ENCODE measurements at regions not wholly inside any gene's neighbourhood (a gene's known extent, or its start where the extent isn't known, plus 50 kb on each side); places are given as distances from the start of the nearest gene placed in this dataset.

GRCh38 chr16:64397945-64398508 lies 723.8 kb downstream of the CDH11 start:
- H3K27ac Mint-ChIP-seq: no peak overlapping the region
- H3K4me1 Mint-ChIP-seq: no peaks in the 10 kb centered on the region
- DNase-seq (no peak), ATAC-seq (no peak)
- peaks cover 12% of the 10 kb centered on the region for H3K9me3 Mint-ChIP-seq (ENCODE audit: low read depth)
- H3K36me3 Mint-ChIP-seq: no peaks in the 10 kb centered on the region
- CTCF ChIA-PET: no interaction called here
- H3K4me3 Mint-ChIP-seq: no peak overlapping the region
- H3K27me3 Mint-ChIP-seq: no peaks in the 10 kb centered on the region

- CTCF ChIA-PET: no interaction called here
- ATAC-seq: no peak
- Mint-ChIP-seq H3K4me1 (no peaks in the 10 kb centered on the region), H3K27me3 (no peaks in the 10 kb centered on the region), H3K4me3 (no peak overlapping the region), H3K36me3 (no peaks in the 10 kb centered on the region), H3K9me3 (ENCODE audit: low read depth) (peaks cover 12% of the 10 kb centered on the region), H3K27ac (no peak overlapping the region)
- DNase-seq: no peak
These were observed 724.8 kb downstream of the CDH11 start for GRCh38 chr16:64397042-64397441.

- H3K36me3 Mint-ChIP-seq: no peaks in the 10 kb centered on the region
- no peak overlapping the region for H3K27ac Mint-ChIP-seq
- no peak for DNase-seq
- H3K4me3 Mint-ChIP-seq: no peak overlapping the region
- CTCF ChIA-PET: no interaction called here
- H3K9me3 Mint-ChIP-seq (ENCODE audit: low read depth): peaks cover 12% of the 10 kb centered on the region
- no peak for ATAC-seq
- no peaks in the 10 kb centered on the region for H3K4me1 Mint-ChIP-seq
- H3K27me3 Mint-ChIP-seq: no peaks in the 10 kb centered on the region
These were observed 727.8 kb downstream of the CDH11 start for GRCh38 chr16:64394061-64394460.

GRCh38 chr16:64392456-64392855 lies 729.4 kb downstream of the CDH11 start:
- Mint-ChIP-seq H3K36me3 (no peaks in the 10 kb centered on the region), H3K27me3 (no peaks in the 10 kb centered on the region), H3K4me3 (no peak overlapping the region), H3K27ac (no peak overlapping the region), H3K9me3 (ENCODE audit: low read depth) (peaks cover 7% of the 10 kb centered on the region), H3K4me1 (no peaks in the 10 kb centered on the region)
- ATAC-seq: no peak
- CTCF ChIA-PET: no interaction called here
- DNase-seq: no peak

- no peak for ATAC-seq
- no peaks in the 10 kb centered on the region for H3K4me1 Mint-ChIP-seq
- no peaks in the 10 kb centered on the region for H3K36me3 Mint-ChIP-seq
- DNase-seq: no peak
- no peak overlapping the region for H3K27ac Mint-ChIP-seq
- peaks cover 12% of the 10 kb centered on the region for H3K9me3 Mint-ChIP-seq (ENCODE audit: low read depth)
- H3K27me3 Mint-ChIP-seq: no peaks in the 10 kb centered on the region
- no peak overlapping the region for H3K4me3 Mint-ChIP-seq
- CTCF ChIA-PET: no interaction called here
These were observed 730.7 kb downstream of the CDH11 start for GRCh38 chr16:64391063-64391600.

GRCh38 chr16:64390102-64390501 lies 731.8 kb downstream of the CDH11 start:
- Mint-ChIP-seq H3K27ac (no peak overlapping the region), H3K9me3 (ENCODE audit: low read depth) (peaks cover 12% of the 10 kb centered on the region), H3K36me3 (no peaks in the 10 kb centered on the region), H3K4me1 (no peaks in the 10 kb centered on the region), H3K27me3 (no peaks in the 10 kb centered on the region), H3K4me3 (no peak overlapping the region)
- CTCF ChIA-PET: no interaction called here
- DNase-seq (no peak), ATAC-seq (no peak)

- H3K9me3 Mint-ChIP-seq (ENCODE audit: low read depth): peaks cover 12% of the 10 kb centered on the region
- CTCF ChIA-PET: no interaction called here
- H3K27ac Mint-ChIP-seq: no peak overlapping the region
These were observed 737.2 kb downstream of the CDH11 start for GRCh38 chr16:64384636-64385035.

GRCh38 chr16:64381979-64382378 lies 739.9 kb downstream of the CDH11 start:
- H3K4me3 Mint-ChIP-seq: no peak overlapping the region
- H3K27me3 Mint-ChIP-seq: no peaks in the 10 kb centered on the region
- no peaks in the 10 kb centered on the region for H3K4me1 Mint-ChIP-seq
- no peaks in the 10 kb centered on the region for H3K36me3 Mint-ChIP-seq
- no peak for ATAC-seq
- DNase-seq: no peak
- H3K27ac Mint-ChIP-seq: no peak overlapping the region
- CTCF ChIA-PET: no interaction called here
- peaks cover 11% of the 10 kb centered on the region for H3K9me3 Mint-ChIP-seq (ENCODE audit: low read depth)

More at GRCh38 chr16:64384636-64385035, 737.2 kb downstream of the CDH11 start:
- ATAC-seq (no peak), DNase-seq (no peak)
- Mint-ChIP-seq H3K36me3 (no peaks in the 10 kb centered on the region), H3K4me1 (no peaks in the 10 kb centered on the region), H3K27me3 (no peaks in the 10 kb centered on the region), H3K4me3 (no peak overlapping the region)

DNA sequence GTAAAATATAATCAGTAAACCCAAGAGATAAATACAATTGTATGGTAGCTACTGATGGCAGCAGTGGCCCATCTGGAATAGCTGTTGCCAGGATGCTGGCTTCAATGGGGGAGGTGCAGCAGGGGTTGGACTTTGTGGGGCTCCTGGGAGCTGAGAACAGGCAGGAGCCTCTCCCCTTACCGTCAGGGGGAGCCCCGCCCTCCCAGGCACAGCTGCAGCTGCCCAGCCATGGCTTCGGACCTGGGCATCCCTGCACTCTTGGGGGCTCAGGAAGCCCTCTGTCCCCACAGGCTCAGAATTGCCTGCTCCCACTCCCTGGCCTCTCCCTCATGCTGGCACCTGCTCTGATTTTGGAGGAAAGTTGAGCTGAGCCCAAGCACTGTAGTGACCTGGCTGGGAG lies 741.1 kb downstream of the CDH11 start:
- ATAC-seq (no peak), DNase-seq (no peak)
- Mint-ChIP-seq H3K36me3 (no peaks in the 10 kb centered on the region), H3K27ac (no peak overlapping the region), H3K4me3 (no peak overlapping the region), H3K27me3 (no peaks in the 10 kb centered on the region), H3K4me1 (no peaks in the 10 kb centered on the region), H3K9me3 (ENCODE audit: low read depth) (peaks cover 11% of the 10 kb centered on the region)
- CTCF ChIA-PET: no interaction called here

DNA sequence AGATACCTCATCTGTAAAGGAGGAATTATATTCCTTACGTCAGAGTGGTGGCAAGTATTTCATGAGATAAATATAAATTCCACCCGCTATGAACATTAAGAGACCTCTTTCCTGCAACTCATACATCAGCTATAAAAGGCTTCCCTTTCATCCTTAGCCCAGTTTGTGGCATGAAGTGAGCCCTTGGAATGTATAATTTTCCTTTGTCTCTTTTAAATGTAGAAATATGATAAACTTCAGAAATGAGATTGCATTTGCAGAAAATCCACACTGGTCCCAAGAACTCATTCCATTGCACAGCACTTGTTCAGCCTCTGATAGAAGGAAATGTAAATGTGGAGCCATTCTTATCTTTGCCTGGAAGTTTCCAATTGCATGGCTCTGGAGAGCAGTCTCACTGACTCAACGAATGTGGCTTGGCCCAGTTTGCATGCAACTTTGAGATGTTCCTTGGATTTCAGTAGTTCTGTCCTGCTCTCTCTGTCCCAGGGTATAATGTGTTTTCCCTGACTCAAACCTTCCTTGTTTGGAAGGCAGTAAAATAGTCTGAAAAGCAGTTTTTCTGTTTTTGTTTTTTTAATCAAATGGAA lies 746.4 kb downstream of the CDH11 start:
- H3K36me3 Mint-ChIP-seq: no peaks in the 10 kb centered on the region
- no peak for DNase-seq
- H3K4me1 Mint-ChIP-seq: no peaks in the 10 kb centered on the region
- no peak overlapping the region for H3K27ac Mint-ChIP-seq
- CTCF ChIA-PET: no interaction called here
- no peaks in the 10 kb centered on the region for H3K27me3 Mint-ChIP-seq
- H3K4me3 Mint-ChIP-seq: no peak overlapping the region
- H3K9me3 Mint-ChIP-seq (ENCODE audit: low read depth): peaks cover 13% of the 10 kb centered on the region
- ATAC-seq: no peak

DNA sequence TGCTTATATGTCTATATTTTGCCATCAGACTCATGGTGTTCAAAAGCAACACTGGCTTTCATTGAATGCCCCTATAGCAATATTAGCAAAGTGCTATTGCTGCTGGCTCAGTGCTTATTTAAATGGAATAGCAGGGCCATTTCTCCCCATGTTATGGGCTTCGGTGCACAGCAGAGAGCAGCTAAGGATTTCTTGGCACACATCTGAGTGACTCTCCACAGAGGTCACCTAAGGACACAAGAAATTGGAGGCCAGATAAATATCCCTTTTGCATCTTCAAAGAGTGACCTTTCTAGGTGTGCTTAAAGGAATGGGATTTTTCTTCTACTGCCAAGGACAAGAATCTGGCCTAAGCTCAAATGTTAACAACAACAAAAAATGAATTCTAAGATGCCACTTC lies 751.8 kb downstream of the CDH11 start:
- no peaks in the 10 kb centered on the region for H3K36me3 Mint-ChIP-seq
- no peak overlapping the region for H3K27ac Mint-ChIP-seq
- ATAC-seq: no peak
- CTCF ChIA-PET: no interaction called here
- H3K4me3 Mint-ChIP-seq: no peak overlapping the region
- DNase-seq: no peak
- H3K4me1 Mint-ChIP-seq: no peaks in the 10 kb centered on the region
- H3K27me3 Mint-ChIP-seq: no peaks in the 10 kb centered on the region
- H3K9me3 Mint-ChIP-seq (ENCODE audit: low read depth): peaks cover 6% of the 10 kb centered on the region

- ATAC-seq: no peak
- no peak for DNase-seq
- no peaks in the 10 kb centered on the region for H3K27me3 Mint-ChIP-seq
- H3K27ac Mint-ChIP-seq: no peak overlapping the region
- no peaks in the 10 kb centered on the region for H3K4me1 Mint-ChIP-seq
- no peak overlapping the region for H3K4me3 Mint-ChIP-seq
- no peaks in the 10 kb centered on the region for H3K36me3 Mint-ChIP-seq
- CTCF ChIA-PET: no interaction called here
- peaks cover 2% of the 10 kb centered on the region for H3K9me3 Mint-ChIP-seq (ENCODE audit: low read depth)
These were observed 756.4 kb downstream of the CDH11 start for GRCh38 chr16:64365448-64365931.

- no peak for ATAC-seq
- Mint-ChIP-seq H3K4me3 (no peak overlapping the region), H3K36me3 (no peaks in the 10 kb centered on the region), H3K27ac (no peak overlapping the region), H3K9me3 (ENCODE audit: low read depth) (peaks cover 4% of the 10 kb centered on the region), H3K4me1 (no peaks in the 10 kb centered on the region), H3K27me3 (no peaks in the 10 kb centered on the region)
- CTCF ChIA-PET: no interaction called here
- DNase-seq: no peak
These were observed 757.0 kb downstream of the CDH11 start for GRCh38 chr16:64364894-64365293.

GRCh38 chr16:64364416-64364815 lies 757.4 kb downstream of the CDH11 start:
- no peak overlapping the region for H3K27ac Mint-ChIP-seq
- CTCF ChIA-PET: no interaction called here
- no peak overlapping the region for H3K4me3 Mint-ChIP-seq
- DNase-seq (no peak), ATAC-seq (no peak)
- H3K27me3 Mint-ChIP-seq: no peaks in the 10 kb centered on the region
- H3K9me3 Mint-ChIP-seq (ENCODE audit: low read depth): peaks cover 4% of the 10 kb centered on the region
- no peaks in the 10 kb centered on the region for H3K36me3 Mint-ChIP-seq
- H3K4me1 Mint-ChIP-seq: no peaks in the 10 kb centered on the region
